Breast epithelium (tissue), 3 donors: ENCODE measurements at regions not wholly inside any gene's neighbourhood (a gene's known extent, or its start where the extent isn't known, plus 50 kb on each side); places are given as distances from the start of the nearest gene placed in this dataset.

Experiments
- CTCF ChIP-seq, 3 donors: fragments of 450-650 bp; IDR thresholded peaks; one replicate each; pipeline ENCODE4 v1.5.1; 2016 to 2017; ENCODE audit warnings: antibody characterized with exemption in 3 of 3, mild to moderate bottlenecking in 3 of 3, moderate library complexity in 3 of 3
- POLR2A ChIP-seq: fragments of 450-650 bp; IDR thresholded peaks from one replicate; pipeline ENCODE4 v1.6.1; 2016; ENCODE audit warnings: antibody characterized with exemption, mild to moderate bottlenecking, moderate library complexity
- POLR2AphosphoS5 ChIP-seq, 3 donors: sonication (generic); formaldehyde crosslinking; IDR thresholded peaks; one replicate each; pipeline ENCODE4 v1.6.1; 2017; ENCODE audit warnings: antibody characterized with exemption in 3 of 3

GRCh38 chr20:52899041-52899608 lies 73.0 kb upstream of the TSHZ2 start:
- no peak for TF ChIP-seq CTCF (IDR thresholded peaks at IDR 0.05)
- no peak for TF ChIP-seq POLR2AphosphoS5 (IDR thresholded peaks at IDR 0.05)
- no peak for TF ChIP-seq POLR2A
